IMR-90 (cell line): ENCODE measurements at regions not wholly inside any gene's neighbourhood (a gene's known extent, or its start where the extent isn't known, plus 50 kb on each side); places are given as distances from the start of the nearest gene placed in this dataset.

ENCODE experiments used
- ATAC-seq: fragments of 200-7000 bp; cut with Tn5 transposase; 2 replicates; pipeline ENCODE4 v1.9.1; 2020; ENCODE audit warnings: low read depth, mild to moderate bottlenecking, moderate library complexity
- BruUV-seq: library from RNA; stranded (reverse); fragments of 400-500 nt; replicated peaks from 2 replicates; lab custom pipeline; 2021; lab: Mats Ljungman, UMichigan
- CTCF ChIA-PET: fragments of 300-600 bp; formaldehyde crosslinking; extraction: SDS; loops from one replicate; lab custom pipeline; 2021; ENCODE audit warnings: antibody characterized with exemption; lab: Yijun Ruan, JAX
- POLR2A ChIA-PET: fragments of 300-600 bp; sonication (Branson Sonifier 250); formaldehyde crosslinking; loops from one replicate; lab custom pipeline; 2022; ENCODE audit warnings: antibody characterized with exemption; ENCODE audit not compliant: unreplicated experiment; lab: Charles Lee
- DNase-seq: peaks from one replicate; pipeline ENCODE4 v3.0.0; 2013
- H2AFZ ChIP-seq: replicated peaks from 2 replicates; pipeline ENCODE3; 2013; ENCODE audit warnings: low read length, mild to moderate bottlenecking; ENCODE audit not compliant: poor library complexity
- H2AK5ac ChIP-seq: 2 replicates; pipeline ENCODE4 v1.6.1; 2013; ENCODE audit warnings: low read depth, low read length, inconsistent platforms
- H2AK9ac ChIP-seq: replicated peaks from 2 replicates; pipeline ENCODE3; 2013; ENCODE audit warnings: mild to moderate bottlenecking, low read depth, low read length, moderate library complexity; ENCODE audit not compliant: poor library complexity
- H2BK120ac ChIP-seq: 2 replicates; pipeline ENCODE4 v1.6.1; 2013; ENCODE audit warnings: low read depth, low read length, inconsistent platforms
- H2BK15ac ChIP-seq: 3 replicates; pipeline ENCODE4 v1.6.1; 2013; ENCODE audit warnings: low read depth, low read length, inconsistent platforms
- H2BK20ac ChIP-seq: 2 replicates; pipeline ENCODE4 v1.6.1; 2013; ENCODE audit warnings: low read depth, mild to moderate bottlenecking, inconsistent platforms, low read length, moderate library complexity
- H2BK5ac ChIP-seq: 2 replicates; pipeline ENCODE4 v1.6.1; 2013; ENCODE audit warnings: mild to moderate bottlenecking, low read depth, low read length, inconsistent platforms; ENCODE audit not compliant: poor library complexity, severe bottlenecking
- H3K14ac ChIP-seq: replicated peaks from 2 replicates; pipeline ENCODE4 v1.6.1; 2013; ENCODE audit warnings: low read depth, low read length, inconsistent platforms
- H3K18ac ChIP-seq: 2 replicates; pipeline ENCODE4 v1.6.1; 2013; ENCODE audit warnings: low read depth, low read length, control low read depth
- H3K23ac ChIP-seq: 2 replicates; pipeline ENCODE4 v1.6.1; 2013; ENCODE audit warnings: low read depth, low read length, inconsistent platforms
- H3K27ac ChIP-seq: 2 replicates; pipeline ENCODE4 v1.5.1; 2013; ENCODE audit warnings: mild to moderate bottlenecking, control low read depth, low read length; ENCODE audit not compliant: insufficient read depth
- H3K27me3 ChIP-seq: 2 replicates; pipeline ENCODE4 v1.6.1; 2013; ENCODE audit warnings: low read length; ENCODE audit not compliant: control insufficient read depth, insufficient read depth
- H3K36me3 ChIP-seq: 2 replicates; pipeline ENCODE4 v1.6.1; 2013; ENCODE audit warnings: low read length, mixed read lengths; ENCODE audit not compliant: control insufficient read depth, insufficient read depth
- H3K4ac ChIP-seq: 2 replicates; pipeline ENCODE4 v1.6.1; 2013; ENCODE audit warnings: low read depth, low read length, inconsistent platforms
- H3K4me1 ChIP-seq: 2 replicates; pipeline ENCODE4 v1.6.1; 2013; ENCODE audit warnings: low read length, mixed read lengths; ENCODE audit not compliant: control insufficient read depth, insufficient read depth
- H3K4me2 ChIP-seq: 2 replicates; pipeline ENCODE4 v1.6.1; 2013; ENCODE audit warnings: low read depth, mild to moderate bottlenecking, control low read depth, low read length, moderate library complexity
- H3K4me3 ChIP-seq: 2 replicates; pipeline ENCODE4 v1.5.1; 2013; ENCODE audit warnings: low read depth, mild to moderate bottlenecking, control low read depth, low read length, moderate library complexity; ENCODE audit not compliant: insufficient read depth
- H3K56ac ChIP-seq: 2 replicates; pipeline ENCODE4 v1.6.1; 2013; ENCODE audit warnings: low read length, inconsistent platforms; ENCODE audit not compliant: insufficient read depth; ENCODE audit errors: extremely low read depth
- H3K79me1 ChIP-seq, 2 experiments: 2 replicates each; pipeline ENCODE4 v1.6.1; 2013; ENCODE audit warnings: low read length in 2 of 2, inconsistent platforms in 1 of 2, low read depth in 1 of 2
- H3K9ac ChIP-seq: 2 replicates; pipeline ENCODE4 v1.6.1; 2013; ENCODE audit warnings: low read depth, low read length, control low read depth
- H3K9me1 ChIP-seq: 2 replicates; pipeline ENCODE4 v1.6.1; 2013; ENCODE audit warnings: low read length, inconsistent platforms; ENCODE audit not compliant: insufficient read depth
- H3K9me3 ChIP-seq: 2 replicates; pipeline ENCODE4 v1.6.1; 2013; ENCODE audit warnings: low read length; ENCODE audit not compliant: control insufficient read depth, insufficient read depth
- H4K20me1 ChIP-seq: 2 replicates; pipeline ENCODE4 v1.6.1; 2013; ENCODE audit warnings: low read length, inconsistent platforms; ENCODE audit not compliant: insufficient read depth
- H4K5ac ChIP-seq: 2 replicates; pipeline ENCODE4 v1.6.1; 2013; ENCODE audit warnings: mild to moderate bottlenecking, low read depth, low read length, control low read depth
- H4K8ac ChIP-seq, 2 experiments: 2 replicates each; pipeline ENCODE4 v1.6.1; 2013; ENCODE audit warnings: low read depth in 2 of 2, low read length in 2 of 2, control low read depth in 1 of 2, inconsistent platforms in 1 of 2
- H4K91ac ChIP-seq: 2 replicates; pipeline ENCODE4 v1.6.1; 2013; ENCODE audit warnings: low read depth, low read length, inconsistent platforms; ENCODE audit not compliant: insufficient read depth
- FOS ChIP-seq: fragments of 150-350 bp; IDR thresholded peaks from 2 replicates; pipeline ENCODE4 v1.6.1; 2016; ENCODE audit warnings: low read depth, low read length
- MAFK ChIP-seq: IDR thresholded peaks from 2 replicates; pipeline ENCODE4 v1.6.1; 2012; ENCODE audit warnings: low read depth, low read length, improper control_type of control experiment
- MXI1 ChIP-seq: IDR thresholded peaks from 2 replicates; pipeline ENCODE4 v1.6.1; 2012; ENCODE audit warnings: low read depth, mild to moderate bottlenecking, low read length, moderate library complexity, borderline replicate concordance
- POLR2A ChIP-seq: IDR thresholded peaks from 2 replicates; pipeline ENCODE4 v1.6.1; 2012; ENCODE audit warnings: mild to moderate bottlenecking, low read depth, low read length
- RCOR1 ChIP-seq: IDR thresholded peaks from 2 replicates; pipeline ENCODE4 v1.6.1; 2012; ENCODE audit warnings: mild to moderate bottlenecking, low read length, improper control_type of control experiment; ENCODE audit not compliant: insufficient replicate concordance
- SMC3 ChIP-seq: fragments of 150-350 bp; IDR thresholded peaks from 2 replicates; pipeline ENCODE4 v1.6.1; 2016; ENCODE audit warnings: low read depth, mild to moderate bottlenecking, antibody characterized with exemption, low read length, moderate library complexity
- WGBS, 2 experiments: methylation state at CpG; one replicate each; pipeline versions ENCODE4 v1.1.5 to v1.1.7; 2013; ENCODE audit warnings: missing lambda C conversion rate in 2 of 2; ENCODE audit not compliant: insufficient read length in 1 of 2; ENCODE audit errors: extremely low coverage in 2 of 2; 5-methylcytosine and 5-hydroxymethylcytosine counted together
- dilution Hi-C: fragments of 300-500 bp; cut with HindIII; formaldehyde crosslinking; loops from one replicate; pipeline ENCODE4 v1.14.3; 2018; ENCODE audit warnings: low sequenced_read_pairs; ENCODE audit not compliant: unreplicated experiment
- in situ Hi-C: fragments of 300-500 bp; cut with MboI; formaldehyde crosslinking; loops from 3 replicates; pipeline ENCODE4 v1.14.3; 2019; ENCODE audit warnings: low sequenced_read_pairs, inconsistent platforms, mixed read lengths
- intact Hi-C: fragments of 100-400 bp; cut with micrococcal nuclease; formaldehyde crosslinking; loops from 2 replicates; pipeline ENCODE4 v1.10.0; 2022
- TF ChIP-seq, protein P1 (sequence below): conservative IDR thresholded peaks from 2 replicates; pipeline ENCODE4 v1.5.1; 2012; ENCODE audit warnings: mild to moderate bottlenecking, low read depth, low read length, improper control_type of control experiment

DNA sequence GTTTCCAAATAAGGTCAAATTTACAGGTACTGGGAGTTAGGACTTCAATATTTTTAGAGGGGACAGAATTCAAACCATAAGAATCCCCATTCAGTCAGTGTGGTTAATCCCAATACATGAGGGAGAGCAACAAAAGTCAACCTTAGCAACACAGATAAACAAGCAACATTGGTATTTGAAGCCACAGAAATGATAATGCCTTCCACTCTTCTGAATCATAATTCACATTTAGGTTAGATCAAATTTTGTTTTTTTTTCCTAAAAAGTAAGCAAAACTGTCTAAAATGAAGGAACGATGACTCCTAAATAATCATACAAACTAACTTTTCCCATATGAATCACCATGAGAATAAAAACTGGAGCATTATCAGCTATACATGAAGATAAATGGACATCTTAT, 246.0 kb upstream of the TENT5A start:
- intact Hi-C loops (loop anchor here (5.0 to 10.0 kb wide), 4 partner anchors 231 to 1394 kb away; partner anchors contain the start of gene TENT5A), dilution Hi-C loops (no loop called here), in situ Hi-C loops (no loop called here)
- peak overlapping the region; percentile 76 for H3K56ac ChIP-seq
- H2AFZ ChIP-seq = no peak overlapping the region
- H2BK120ac ChIP-seq = peak overlapping the region; percentile 99
- no peaks in the 10 kb centered on the region for H3K9me3 ChIP-seq
- H4K91ac ChIP-seq = peak overlapping the region; percentile 95
- H3K14ac ChIP-seq = peak overlapping the region; percentile 98; the same call in 1 of the 2 replicates
- H4K8ac ChIP-seq = peak overlapping the region; percentile 88 to 92
- no peak overlapping the region for H3K4me3 ChIP-seq
- H2AK5ac ChIP-seq = no peak overlapping the region
- ChIA-PET CTCF (no interaction called here), POLR2A (no interaction called here)
- peak overlapping the region; percentile 96 for H3K18ac ChIP-seq
- H3K27ac ChIP-seq = no peak overlapping the region
- peaks cover 3% of the 10 kb centered on the region for H3K9me1 ChIP-seq
- no CpG with 5 or more reads among the region's 1 CpG for WGBS, 2 experiments
- BruUV-seq = no TSS peak
- H3K36me3 ChIP-seq = no peaks in the 10 kb centered on the region
- H4K20me1 ChIP-seq = no peaks in the 10 kb centered on the region
- peak overlapping the region; percentile 99; the same call in 1 of the 2 replicates for H3K4ac ChIP-seq
- peak overlapping the region; percentile 100 for H2BK20ac ChIP-seq
- H4K5ac ChIP-seq = peak overlapping the region; percentile 91; the same call in 1 of the 2 replicates
- peak; percentile 59 for TF ChIP-seq MAFK
- TF ChIP-seq SMC3 = no peak
- TF ChIP-seq, protein P1, sequence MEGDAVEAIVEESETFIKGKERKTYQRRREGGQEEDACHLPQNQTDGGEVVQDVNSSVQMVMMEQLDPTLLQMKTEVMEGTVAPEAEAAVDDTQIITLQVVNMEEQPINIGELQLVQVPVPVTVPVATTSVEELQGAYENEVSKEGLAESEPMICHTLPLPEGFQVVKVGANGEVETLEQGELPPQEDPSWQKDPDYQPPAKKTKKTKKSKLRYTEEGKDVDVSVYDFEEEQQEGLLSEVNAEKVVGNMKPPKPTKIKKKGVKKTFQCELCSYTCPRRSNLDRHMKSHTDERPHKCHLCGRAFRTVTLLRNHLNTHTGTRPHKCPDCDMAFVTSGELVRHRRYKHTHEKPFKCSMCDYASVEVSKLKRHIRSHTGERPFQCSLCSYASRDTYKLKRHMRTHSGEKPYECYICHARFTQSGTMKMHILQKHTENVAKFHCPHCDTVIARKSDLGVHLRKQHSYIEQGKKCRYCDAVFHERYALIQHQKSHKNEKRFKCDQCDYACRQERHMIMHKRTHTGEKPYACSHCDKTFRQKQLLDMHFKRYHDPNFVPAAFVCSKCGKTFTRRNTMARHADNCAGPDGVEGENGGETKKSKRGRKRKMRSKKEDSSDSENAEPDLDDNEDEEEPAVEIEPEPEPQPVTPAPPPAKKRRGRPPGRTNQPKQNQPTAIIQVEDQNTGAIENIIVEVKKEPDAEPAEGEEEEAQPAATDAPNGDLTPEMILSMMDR = no peak
- TF ChIP-seq POLR2A = no peak
- TF ChIP-seq RCOR1 = peak; percentile 42
- no peak for TF ChIP-seq MXI1
- peak; percentile 57; the same call in 1 of the 2 replicates for TF ChIP-seq FOS
- peak; percentile 33 for ATAC-seq
- H2BK15ac ChIP-seq = peak overlapping the region; percentile 89
- no peaks in the 10 kb centered on the region for H3K27me3 ChIP-seq
- no peak overlapping the region for H3K9ac ChIP-seq
- H2BK5ac ChIP-seq = peak overlapping the region; percentile 100
- peaks cover 19% of the 10 kb centered on the region for H3K4me1 ChIP-seq
- H3K23ac ChIP-seq = peak overlapping the region; percentile 96; the same call in 1 of the 2 replicates
- H3K79me1 ChIP-seq = no peaks in the 10 kb centered on the region
- DNase-seq = peak; percentile 84
- peak overlapping the region; percentile 28; the same call in 1 of the 2 replicates for H3K4me2 ChIP-seq
- H2AK9ac ChIP-seq = no peak overlapping the region
